ENCODE measurements at regions not wholly inside any gene's neighbourhood (a gene's known extent, or its start where the extent isn't known, plus 50 kb on each side); places are given as distances from the start of the nearest gene placed in this dataset.

DNA sequence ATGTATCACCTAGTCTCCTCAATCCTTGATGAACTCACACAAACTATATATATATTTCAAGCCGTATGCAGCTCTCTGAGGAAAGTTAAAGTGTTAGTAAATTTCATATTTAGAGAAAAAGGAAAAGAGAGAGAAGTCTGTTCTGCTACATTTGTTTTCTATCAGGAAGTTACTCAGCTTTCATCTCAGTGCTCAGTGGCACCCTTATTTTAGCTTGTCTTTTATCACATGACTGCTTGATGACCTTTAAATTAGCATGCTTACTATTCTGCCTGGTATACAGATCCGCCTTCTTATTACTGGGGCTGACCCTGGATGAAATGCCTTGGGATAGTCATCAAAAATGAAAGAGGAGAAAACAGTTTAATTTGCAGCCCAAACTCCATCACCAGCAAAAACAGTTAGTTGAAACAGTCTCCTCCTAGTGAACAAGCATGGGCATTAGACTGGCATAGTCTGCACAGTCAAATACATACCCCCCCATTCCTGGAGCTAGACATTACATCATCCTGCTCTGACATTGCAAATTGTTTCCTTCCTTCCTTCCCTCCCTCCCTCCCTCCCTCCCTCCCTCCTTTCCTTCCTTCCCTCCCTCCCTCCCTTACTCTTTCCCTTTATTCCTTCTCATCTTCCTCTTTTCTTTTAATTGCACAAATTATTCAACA lies 215.7 kb downstream of the TMEM182 start:
- Histone ChIP-seq H3K36me3 (ENCODE audit: control insufficient read depth, insufficient read depth, low read length) (no peaks in the 10 kb centered on the region), H3K79me1 (ENCODE audit: low read depth in 1 of 2, low read length in 2 of 2) (no peaks in the 10 kb centered on the region), H3K14ac (replicated peaks; ENCODE audit: low read depth, low read length) (no peak overlapping the region), H3K9ac (ENCODE audit: low read depth, low read length) (no peak overlapping the region), H3K4ac (ENCODE audit: low read depth, low read length) (no peak overlapping the region), H4K91ac (ENCODE audit: insufficient read depth, low read depth, low read length) (no peak overlapping the region), H3K56ac (ENCODE audit: extremely low read depth, insufficient read depth, low read length) (no peak overlapping the region), H3K9me1 (ENCODE audit: insufficient read depth, low read length) (no peaks in the 10 kb centered on the region), H4K8ac (ENCODE audit: low read depth in 2 of 2, low read length in 2 of 2) (no peak overlapping the region), H3K23ac (ENCODE audit: low read depth, low read length) (no peak overlapping the region), H2BK120ac (ENCODE audit: low read depth, low read length) (no peak overlapping the region), H2BK5ac (ENCODE audit: low read depth, low read length, poor library complexity, severe bottlenecking) (no peak overlapping the region), H3K9me3 (ENCODE audit: control insufficient read depth, insufficient read depth, low read length) (peaks cover 3% of the 10 kb centered on the region; the same call in 1 of the 2 replicates), H3K18ac (ENCODE audit: low read depth, low read length) (no peak overlapping the region), H3K4me1 (ENCODE audit: control insufficient read depth, insufficient read depth, low read length) (no peaks in the 10 kb centered on the region), H4K20me1 (ENCODE audit: insufficient read depth, low read length) (no peaks in the 10 kb centered on the region), H4K5ac (ENCODE audit: low read depth, low read length) (no peak overlapping the region), H2BK15ac (ENCODE audit: low read depth, low read length) (no peak overlapping the region), H3K4me3 (ENCODE audit: insufficient read depth, low read depth, low read length) (no peak overlapping the region), H2AFZ (replicated peaks; ENCODE audit: low read length, poor library complexity) (no peak overlapping the region), H2AK5ac (ENCODE audit: low read depth, low read length) (no peak overlapping the region), H3K27ac (ENCODE audit: insufficient read depth, low read length) (no peak overlapping the region), H2AK9ac (replicated peaks; ENCODE audit: low read depth, low read length, poor library complexity) (no peak overlapping the region), H3K4me2 (ENCODE audit: low read depth, low read length) (no peak overlapping the region), H3K27me3 (ENCODE audit: control insufficient read depth, insufficient read depth, low read length) (no peaks in the 10 kb centered on the region), H2BK20ac (ENCODE audit: low read depth, low read length) (no peak overlapping the region)
- in situ Hi-C loops (cut with MboI; ENCODE audit: low sequenced_read_pairs): no loop called here
- intact Hi-C loops (cut with micrococcal nuclease): no loop called here
- ATAC-seq (ENCODE audit: low read depth) (no peak), DNase-seq (no peak)
- TF ChIP-seq, protein P1, sequence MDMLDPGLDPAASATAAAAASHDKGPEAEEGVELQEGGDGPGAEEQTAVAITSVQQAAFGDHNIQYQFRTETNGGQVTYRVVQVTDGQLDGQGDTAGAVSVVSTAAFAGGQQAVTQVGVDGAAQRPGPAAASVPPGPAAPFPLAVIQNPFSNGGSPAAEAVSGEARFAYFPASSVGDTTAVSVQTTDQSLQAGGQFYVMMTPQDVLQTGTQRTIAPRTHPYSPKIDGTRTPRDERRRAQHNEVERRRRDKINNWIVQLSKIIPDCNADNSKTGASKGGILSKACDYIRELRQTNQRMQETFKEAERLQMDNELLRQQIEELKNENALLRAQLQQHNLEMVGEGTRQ (IDR thresholded peaks at IDR 0.05; ENCODE audit: low read depth, low read length): no peak
- TF ChIP-seq SMC3 (IDR thresholded peaks at IDR 0.05; ENCODE audit: low read depth, low read length): no peak
- no peak for TF ChIP-seq RFX5 (IDR thresholded peaks at IDR 0.05; ENCODE audit: low read depth, low read length)
- no peak for TF ChIP-seq CEBPB (IDR thresholded peaks at IDR 0.05; ENCODE audit: low read depth, low read length)
- TF ChIP-seq, protein P2, sequence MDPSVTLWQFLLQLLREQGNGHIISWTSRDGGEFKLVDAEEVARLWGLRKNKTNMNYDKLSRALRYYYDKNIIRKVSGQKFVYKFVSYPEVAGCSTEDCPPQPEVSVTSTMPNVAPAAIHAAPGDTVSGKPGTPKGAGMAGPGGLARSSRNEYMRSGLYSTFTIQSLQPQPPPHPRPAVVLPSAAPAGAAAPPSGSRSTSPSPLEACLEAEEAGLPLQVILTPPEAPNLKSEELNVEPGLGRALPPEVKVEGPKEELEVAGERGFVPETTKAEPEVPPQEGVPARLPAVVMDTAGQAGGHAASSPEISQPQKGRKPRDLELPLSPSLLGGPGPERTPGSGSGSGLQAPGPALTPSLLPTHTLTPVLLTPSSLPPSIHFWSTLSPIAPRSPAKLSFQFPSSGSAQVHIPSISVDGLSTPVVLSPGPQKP (IDR thresholded peaks at IDR 0.05; ENCODE audit: borderline replicate concordance, low read depth, low read length): no peak
- no peak for TF ChIP-seq RAD21 (IDR thresholded peaks at IDR 0.05; ENCODE audit: low read length)
- TF ChIP-seq NFE2L2 (IDR thresholded peaks at IDR 0.05; ENCODE audit: low read depth, low read length): no peak
- TF ChIP-seq POLR2A (IDR thresholded peaks at IDR 0.05; ENCODE audit: low read depth, low read length): no peak
- TF ChIP-seq MXI1 (IDR thresholded peaks at IDR 0.05; ENCODE audit: borderline replicate concordance, low read depth, low read length): no peak
- no peak for TF ChIP-seq FOS (IDR thresholded peaks at IDR 0.05; ENCODE audit: low read depth, low read length)
- TF ChIP-seq, protein P3, sequence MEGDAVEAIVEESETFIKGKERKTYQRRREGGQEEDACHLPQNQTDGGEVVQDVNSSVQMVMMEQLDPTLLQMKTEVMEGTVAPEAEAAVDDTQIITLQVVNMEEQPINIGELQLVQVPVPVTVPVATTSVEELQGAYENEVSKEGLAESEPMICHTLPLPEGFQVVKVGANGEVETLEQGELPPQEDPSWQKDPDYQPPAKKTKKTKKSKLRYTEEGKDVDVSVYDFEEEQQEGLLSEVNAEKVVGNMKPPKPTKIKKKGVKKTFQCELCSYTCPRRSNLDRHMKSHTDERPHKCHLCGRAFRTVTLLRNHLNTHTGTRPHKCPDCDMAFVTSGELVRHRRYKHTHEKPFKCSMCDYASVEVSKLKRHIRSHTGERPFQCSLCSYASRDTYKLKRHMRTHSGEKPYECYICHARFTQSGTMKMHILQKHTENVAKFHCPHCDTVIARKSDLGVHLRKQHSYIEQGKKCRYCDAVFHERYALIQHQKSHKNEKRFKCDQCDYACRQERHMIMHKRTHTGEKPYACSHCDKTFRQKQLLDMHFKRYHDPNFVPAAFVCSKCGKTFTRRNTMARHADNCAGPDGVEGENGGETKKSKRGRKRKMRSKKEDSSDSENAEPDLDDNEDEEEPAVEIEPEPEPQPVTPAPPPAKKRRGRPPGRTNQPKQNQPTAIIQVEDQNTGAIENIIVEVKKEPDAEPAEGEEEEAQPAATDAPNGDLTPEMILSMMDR (conservative IDR thresholded peaks at IDR 0.05; ENCODE audit: low read depth, low read length): no peak
- TF ChIP-seq MAZ (IDR thresholded peaks at IDR 0.05; ENCODE audit: borderline replicate concordance, low read depth, low read length): no peak
- dilution Hi-C loops (cut with HindIII; ENCODE audit: low sequenced_read_pairs, unreplicated experiment): no loop called here
- WGBS, 2 experiments (ENCODE audit: extremely low coverage in 2 of 2, insufficient read length in 1 of 2): no CpG with 5 or more reads among the region's 2 CpGs
- ChIA-PET CTCF (no interaction called here), POLR2A (ENCODE audit: unreplicated experiment) (no interaction called here)
- no TSS peak for BruUV-seq (replicated peaks)
